Vagina (tissue), 2 donors: ENCODE measurements at regions not wholly inside any gene's neighbourhood (a gene's known extent, or its start where the extent isn't known, plus 50 kb on each side); places are given as distances from the start of the nearest gene placed in this dataset.

ENCODE experiments used
- DNase-seq, 2 donors: peaks; one replicate each; pipeline ENCODE4 v3.0.0-alpha.2; 2017; ENCODE audit errors: extremely low spot score in 2 of 2
- H3K27ac ChIP-seq: fragments of 200-600 bp; sonication (generic); one replicate; pipeline ENCODE4 v1.5.1; 2019
- H3K27me3 ChIP-seq: fragments of 200-600 bp; sonication (generic); one replicate; pipeline ENCODE4 v1.5.1; 2019
- H3K36me3 ChIP-seq, 2 donors: fragments of 200-600 bp; sonication (generic); one replicate each; pipeline ENCODE4 v1.5.1; 2017 to 2019
- H3K4me1 ChIP-seq: fragments of 200-600 bp; sonication (generic); one replicate; pipeline ENCODE4 v1.5.1; 2019
- H3K4me3 ChIP-seq, 2 donors: fragments of 200-600 bp; sonication (generic); 1 replicate in 1 of 2; 2 replicates in 1 of 2; pipeline ENCODE4 v1.5.1; 2016 to 2019
- H3K9me3 ChIP-seq: fragments of 200-600 bp; sonication (generic); one replicate; pipeline ENCODE4 v1.5.1; 2019
- POLR2A ChIP-seq, 2 donors: fragments of 450-650 bp; IDR thresholded peaks; one replicate each; pipeline ENCODE4 v1.6.1; 2017; ENCODE audit warnings: antibody characterized with exemption in 2 of 2, mild to moderate bottlenecking in 2 of 2, moderate library complexity in 2 of 2
- POLR2AphosphoS5 ChIP-seq, 2 donors: sonication (generic); formaldehyde crosslinking; IDR thresholded peaks; one replicate each; pipeline ENCODE4 v1.9.0; 2017; ENCODE audit warnings: antibody characterized with exemption in 2 of 2, mild to moderate bottlenecking in 2 of 2, low read depth in 1 of 2; ENCODE audit not compliant: insufficient read depth in 1 of 2
- intact Hi-C: fragments of 100-400 bp; cut with DNase I; formaldehyde crosslinking; loops from one replicate; pipeline ENCODE4 v1.15.1; 2023
- TF ChIP-seq, protein P1 (sequence below), 3 experiments: fragments of 450-650 bp in 2 of 3; fragments of 200-600 bp in 1 of 3; sonication (generic) in 1 of 3; IDR thresholded peaks; one replicate each; pipeline ENCODE4 v1.5.1; 2017 to 2019; ENCODE audit warnings: antibody characterized with exemption in 3 of 3, mild to moderate bottlenecking in 2 of 3, moderate library complexity in 2 of 3

DNA sequence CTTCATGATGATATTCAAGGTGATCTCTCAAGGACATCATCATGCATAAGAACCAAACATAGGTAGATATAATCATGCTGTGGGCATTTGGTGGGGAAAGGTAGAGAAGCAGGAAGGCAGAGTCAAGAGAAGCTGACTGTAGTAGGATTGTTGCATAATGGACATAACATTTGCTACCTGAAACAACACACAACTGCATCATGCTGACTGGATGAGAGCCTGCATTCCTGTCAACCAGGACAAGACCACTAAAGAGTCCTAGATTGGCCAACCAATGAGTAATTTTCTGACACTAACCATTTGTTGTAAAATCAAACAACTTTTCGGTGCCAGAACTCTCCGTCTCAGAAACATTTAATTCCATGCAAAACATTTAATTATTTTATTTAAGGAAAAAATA, 377.2 kb downstream of the PLPP3 start:
- peak overlapping the region; percentile 30 for H3K27ac ChIP-seq
- H3K4me3 ChIP-seq, result no peak overlapping the region
- DNase-seq, result no peak
- H3K4me1 ChIP-seq, result peaks cover 29% of the 10 kb centered on the region
- peaks cover 5% of the 10 kb centered on the region for H3K9me3 ChIP-seq
- H3K27me3 ChIP-seq, result no peaks in the 10 kb centered on the region
- no peaks in the 10 kb centered on the region for H3K36me3 ChIP-seq
- intact Hi-C loops, result no loop called here
- TF ChIP-seq POLR2AphosphoS5 (IDR thresholded peaks at IDR 0.05; ENCODE audit: insufficient read depth in 1 of 2, low read depth in 1 of 2) (no peak), POLR2A (IDR thresholded peaks at IDR 0.05) (no peak)
- TF ChIP-seq, protein P1, sequence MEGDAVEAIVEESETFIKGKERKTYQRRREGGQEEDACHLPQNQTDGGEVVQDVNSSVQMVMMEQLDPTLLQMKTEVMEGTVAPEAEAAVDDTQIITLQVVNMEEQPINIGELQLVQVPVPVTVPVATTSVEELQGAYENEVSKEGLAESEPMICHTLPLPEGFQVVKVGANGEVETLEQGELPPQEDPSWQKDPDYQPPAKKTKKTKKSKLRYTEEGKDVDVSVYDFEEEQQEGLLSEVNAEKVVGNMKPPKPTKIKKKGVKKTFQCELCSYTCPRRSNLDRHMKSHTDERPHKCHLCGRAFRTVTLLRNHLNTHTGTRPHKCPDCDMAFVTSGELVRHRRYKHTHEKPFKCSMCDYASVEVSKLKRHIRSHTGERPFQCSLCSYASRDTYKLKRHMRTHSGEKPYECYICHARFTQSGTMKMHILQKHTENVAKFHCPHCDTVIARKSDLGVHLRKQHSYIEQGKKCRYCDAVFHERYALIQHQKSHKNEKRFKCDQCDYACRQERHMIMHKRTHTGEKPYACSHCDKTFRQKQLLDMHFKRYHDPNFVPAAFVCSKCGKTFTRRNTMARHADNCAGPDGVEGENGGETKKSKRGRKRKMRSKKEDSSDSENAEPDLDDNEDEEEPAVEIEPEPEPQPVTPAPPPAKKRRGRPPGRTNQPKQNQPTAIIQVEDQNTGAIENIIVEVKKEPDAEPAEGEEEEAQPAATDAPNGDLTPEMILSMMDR (IDR thresholded peaks at IDR 0.05), result no peak

DNA sequence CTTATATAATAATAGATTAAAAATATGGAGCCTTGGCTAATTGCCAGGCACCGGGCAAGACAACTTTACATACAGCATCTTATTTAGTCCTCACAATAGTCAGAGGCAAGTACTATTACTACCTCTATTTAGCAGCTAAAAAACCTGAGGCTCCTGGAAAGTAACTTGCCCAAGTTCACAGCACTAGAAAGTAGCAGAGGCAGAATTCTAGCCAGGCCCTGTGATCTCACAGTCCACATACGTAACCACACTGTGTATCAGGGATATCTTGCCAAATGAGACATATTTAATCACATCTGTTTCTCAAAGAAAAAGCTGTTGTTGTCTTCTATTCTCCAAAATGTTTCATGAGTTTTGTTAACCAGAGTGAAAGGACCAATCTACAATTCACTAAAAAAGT, 378.5 kb downstream of the PLPP3 start:
- H3K27ac ChIP-seq, result peak overlapping the region; percentile 20
- no peak for TF ChIP-seq POLR2A (IDR thresholded peaks at IDR 0.05)
- no peak for TF ChIP-seq POLR2AphosphoS5 (IDR thresholded peaks at IDR 0.05; ENCODE audit: insufficient read depth in 1 of 2, low read depth in 1 of 2)
- TF ChIP-seq, protein P1 (IDR thresholded peaks at IDR 0.05), result no peak
- H3K4me1 ChIP-seq, result peaks cover 29% of the 10 kb centered on the region
- no peaks in the 10 kb centered on the region for H3K9me3 ChIP-seq
- intact Hi-C loops, result no loop called here
- DNase-seq, result no peak
- H3K36me3 ChIP-seq, result no peaks in the 10 kb centered on the region
- no peak overlapping the region for H3K4me3 ChIP-seq
- no peaks in the 10 kb centered on the region for H3K27me3 ChIP-seq

DNA sequence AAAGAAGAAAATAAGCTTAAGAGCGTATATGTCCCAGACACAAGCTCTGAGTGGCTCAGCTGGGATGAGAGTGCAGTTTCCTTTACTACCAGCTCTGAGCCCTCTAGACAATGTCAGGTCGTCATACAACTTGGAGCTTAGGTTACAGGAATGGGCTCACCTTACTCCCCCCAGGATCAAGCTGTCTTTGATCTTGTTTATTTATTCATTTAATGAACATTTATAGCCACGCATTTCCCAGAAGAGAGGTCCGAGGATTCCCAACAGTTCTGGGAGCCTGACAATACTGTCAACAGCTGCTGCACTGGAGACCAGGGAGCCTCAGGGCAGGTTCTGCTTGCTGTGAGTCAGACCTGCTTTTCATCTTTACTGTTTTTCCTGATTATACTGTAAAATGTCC, 378.9 kb downstream of the PLPP3 start:
- intact Hi-C loops, result no loop called here
- no peaks in the 10 kb centered on the region for H3K27me3 ChIP-seq
- no peaks in the 10 kb centered on the region for H3K9me3 ChIP-seq
- TF ChIP-seq POLR2A (IDR thresholded peaks at IDR 0.05) (no peak), POLR2AphosphoS5 (IDR thresholded peaks at IDR 0.05; ENCODE audit: insufficient read depth in 1 of 2, low read depth in 1 of 2) (no peak)
- TF ChIP-seq, protein P1 (IDR thresholded peaks at IDR 0.05), result no peak
- DNase-seq, result no peak
- H3K27ac ChIP-seq, result peak overlapping the region; percentile 14
- no peak overlapping the region for H3K4me3 ChIP-seq
- H3K4me1 ChIP-seq, result peaks cover 30% of the 10 kb centered on the region
- no peaks in the 10 kb centered on the region for H3K36me3 ChIP-seq

DNA sequence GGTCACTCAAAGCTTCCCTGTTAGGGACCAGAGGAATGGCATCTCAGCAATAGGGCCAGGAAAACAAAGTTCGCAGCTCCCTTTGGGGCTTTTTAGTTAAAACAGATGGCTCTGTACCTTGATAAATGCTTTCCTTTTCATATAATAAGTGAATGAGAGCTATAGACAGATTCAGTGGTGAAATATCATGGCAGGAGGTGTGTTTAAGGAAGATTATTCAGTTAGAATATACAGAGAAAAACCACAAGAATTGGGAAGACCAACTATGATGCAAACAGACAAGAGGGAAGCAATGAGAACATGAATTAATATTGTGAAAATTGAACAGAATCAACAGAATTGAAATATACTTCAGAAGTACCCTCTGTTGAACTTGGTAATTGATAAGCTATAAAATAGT, 379.4 kb downstream of the PLPP3 start:
- Histone ChIP-seq H3K4me1 (peaks cover 35% of the 10 kb centered on the region), H3K27ac (no peak overlapping the region), H3K4me3 (no peak overlapping the region), H3K9me3 (no peaks in the 10 kb centered on the region), H3K36me3 (no peaks in the 10 kb centered on the region), H3K27me3 (no peaks in the 10 kb centered on the region)
- TF ChIP-seq, protein P1 (IDR thresholded peaks at IDR 0.05), result no peak
- no peak for TF ChIP-seq POLR2A (IDR thresholded peaks at IDR 0.05)
- no peak for DNase-seq
- intact Hi-C loops, result no loop called here

DNA sequence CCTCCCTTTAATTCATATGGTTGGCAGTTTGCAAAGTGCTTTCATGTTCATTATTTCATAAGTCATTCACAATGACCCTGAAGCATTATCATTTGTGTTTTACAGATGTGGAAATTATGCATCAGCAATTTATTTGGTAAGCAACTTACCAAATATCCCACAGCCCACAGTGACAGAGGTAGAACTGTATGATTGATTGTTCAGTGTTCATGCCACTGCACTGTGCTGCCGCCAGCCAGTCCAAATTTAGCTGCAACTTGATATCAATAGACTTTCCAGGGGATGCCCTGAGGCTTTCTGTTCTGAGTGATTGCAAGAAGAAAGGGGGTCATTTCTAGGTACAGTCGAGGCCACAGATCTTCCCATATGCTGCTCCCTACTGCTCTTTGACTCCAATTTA, 380.3 kb downstream of the PLPP3 start:
- no peak overlapping the region for H3K4me3 ChIP-seq
- no peak for TF ChIP-seq POLR2AphosphoS5 (IDR thresholded peaks at IDR 0.05; ENCODE audit: insufficient read depth in 1 of 2, low read depth in 1 of 2)
- TF ChIP-seq POLR2A (IDR thresholded peaks at IDR 0.05), result no peak
- TF ChIP-seq, protein P1 (IDR thresholded peaks at IDR 0.05), result no peak
- peaks cover 43% of the 10 kb centered on the region for H3K4me1 ChIP-seq
- intact Hi-C loops, result no loop called here
- no peaks in the 10 kb centered on the region for H3K36me3 ChIP-seq
- no peak overlapping the region for H3K27ac ChIP-seq
- DNase-seq, result no peak
- no peaks in the 10 kb centered on the region for H3K9me3 ChIP-seq
- no peaks in the 10 kb centered on the region for H3K27me3 ChIP-seq
